22Rv1 (cell line): ENCODE measurements at regions not wholly inside any gene's neighbourhood (a gene's known extent, or its start where the extent isn't known, plus 50 kb on each side); places are given as distances from the start of the nearest gene placed in this dataset.

ENCODE experiments used
- ZFX ChIP-seq: fragments of 450-650 bp; IDR thresholded peaks from 2 replicates; pipeline ENCODE4 v1.6.1; 2017; ENCODE audit warnings: antibody characterized with exemption, borderline replicate concordance
- TF ChIP-seq, protein P1 (sequence below): fragments of 450-650 bp; IDR thresholded peaks from 2 replicates; pipeline ENCODE4 v1.5.1; 2017; ENCODE audit warnings: mild to moderate bottlenecking

GRCh38 chr22:22166941-22167713, 77.5 kb upstream of the VPREB1 start:
- TF ChIP-seq, protein P1, sequence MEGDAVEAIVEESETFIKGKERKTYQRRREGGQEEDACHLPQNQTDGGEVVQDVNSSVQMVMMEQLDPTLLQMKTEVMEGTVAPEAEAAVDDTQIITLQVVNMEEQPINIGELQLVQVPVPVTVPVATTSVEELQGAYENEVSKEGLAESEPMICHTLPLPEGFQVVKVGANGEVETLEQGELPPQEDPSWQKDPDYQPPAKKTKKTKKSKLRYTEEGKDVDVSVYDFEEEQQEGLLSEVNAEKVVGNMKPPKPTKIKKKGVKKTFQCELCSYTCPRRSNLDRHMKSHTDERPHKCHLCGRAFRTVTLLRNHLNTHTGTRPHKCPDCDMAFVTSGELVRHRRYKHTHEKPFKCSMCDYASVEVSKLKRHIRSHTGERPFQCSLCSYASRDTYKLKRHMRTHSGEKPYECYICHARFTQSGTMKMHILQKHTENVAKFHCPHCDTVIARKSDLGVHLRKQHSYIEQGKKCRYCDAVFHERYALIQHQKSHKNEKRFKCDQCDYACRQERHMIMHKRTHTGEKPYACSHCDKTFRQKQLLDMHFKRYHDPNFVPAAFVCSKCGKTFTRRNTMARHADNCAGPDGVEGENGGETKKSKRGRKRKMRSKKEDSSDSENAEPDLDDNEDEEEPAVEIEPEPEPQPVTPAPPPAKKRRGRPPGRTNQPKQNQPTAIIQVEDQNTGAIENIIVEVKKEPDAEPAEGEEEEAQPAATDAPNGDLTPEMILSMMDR, result no peak
- no peak for TF ChIP-seq ZFX
